ENCODE measurements at regions not wholly inside any gene's neighbourhood (a gene's known extent, or its start where the extent isn't known, plus 50 kb on each side); places are given as distances from the start of the nearest gene placed in this dataset.

- no peak for ATAC-seq
- TF ChIP-seq GLIS3 (CRISPR knock-in tag; IDR thresholded peaks at IDR 0.05) = no peak
Observed at GRCh38 chr5:68077349-68077894, 138.1 kb upstream of the PIK3R1 start.

DNA sequence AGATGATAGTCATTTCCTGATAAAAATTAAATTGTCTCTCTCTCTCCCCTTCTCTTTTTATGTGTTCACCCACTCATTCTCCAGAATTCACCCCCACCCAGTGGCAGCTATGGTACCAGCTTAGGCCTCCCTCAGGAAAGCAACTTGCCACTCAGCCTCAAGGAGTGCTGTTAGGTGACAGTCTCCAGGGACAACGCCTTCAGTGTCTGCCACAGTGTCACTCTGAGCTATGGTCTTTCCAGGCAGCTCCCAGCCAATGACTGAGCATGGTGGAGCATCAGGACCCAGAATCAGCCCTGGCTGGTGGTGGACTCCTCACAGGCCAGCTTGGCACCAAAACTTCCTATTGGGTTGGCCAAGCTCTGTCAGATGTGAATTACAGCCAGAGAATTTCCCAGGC lies 140.9 kb upstream of the PIK3R1 start:
- no peak for ATAC-seq
- no peak for TF ChIP-seq ZFP3 (CRISPR knock-in tag; IDR thresholded peaks at IDR 0.05)
- TF ChIP-seq ESRRG (CRISPR knock-in tag; IDR thresholded peaks at IDR 0.05) = no peak
- no peak for TF ChIP-seq TCF4 (CRISPR knock-in tag; IDR thresholded peaks at IDR 0.05; ENCODE audit: borderline replicate concordance)
- TF ChIP-seq GLIS3 (CRISPR knock-in tag; IDR thresholded peaks at IDR 0.05) = no peak
- no peak for TF ChIP-seq ZNF565 (CRISPR knock-in tag; conservative IDR thresholded peaks at IDR 0.05; ENCODE audit: low read depth)
- TF ChIP-seq CSDC2 (CRISPR knock-in tag; IDR thresholded peaks at IDR 0.05) = no peak
- TF ChIP-seq RARB (CRISPR knock-in tag; IDR thresholded peaks at IDR 0.05) = no peak
- no peak for TF ChIP-seq PPARA (CRISPR knock-in tag; IDR thresholded peaks at IDR 0.05; ENCODE audit: borderline replicate concordance)
- TF ChIP-seq PATZ1 (CRISPR knock-in tag; IDR thresholded peaks at IDR 0.05; ENCODE audit: borderline replicate concordance) = no peak

DNA sequence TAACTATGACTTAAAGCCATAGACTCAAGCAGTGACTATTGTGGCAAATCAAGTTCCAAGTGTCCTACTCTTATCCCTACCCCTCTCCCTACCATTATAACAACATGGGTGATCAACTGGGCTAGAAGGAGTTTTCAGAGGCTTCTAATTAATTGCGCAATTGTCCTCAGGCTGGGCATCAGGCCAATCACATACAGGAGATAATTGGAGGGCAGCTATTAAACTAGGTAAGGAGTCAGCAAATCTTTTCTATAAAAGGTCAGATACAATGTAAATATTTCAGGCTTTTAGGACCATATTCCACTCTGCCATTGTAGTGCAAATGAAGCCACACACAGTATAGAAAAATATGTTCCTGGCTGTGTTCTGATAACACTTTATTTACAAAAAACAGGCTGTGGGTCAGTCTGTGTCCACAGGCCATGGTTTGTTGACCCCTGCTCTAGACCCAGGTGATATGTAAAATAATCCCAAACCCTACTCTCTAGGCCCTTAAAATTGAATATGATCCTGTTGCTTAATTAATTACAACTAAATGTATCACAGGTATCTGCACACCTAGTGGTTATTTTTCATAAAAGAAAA lies 141.4 kb upstream of the PIK3R1 start:
- no peak for TF ChIP-seq ISL1 (CRISPR knock-in tag; IDR thresholded peaks at IDR 0.05)
- TF ChIP-seq ZNF8 (CRISPR knock-in tag; IDR thresholded peaks at IDR 0.05) = no peak
- no peak for TF ChIP-seq ZNF70 (CRISPR knock-in tag; IDR thresholded peaks at IDR 0.05)
- TF ChIP-seq GLIS3 (CRISPR knock-in tag; IDR thresholded peaks at IDR 0.05) = no peak
- TF ChIP-seq POU6F1 (CRISPR knock-in tag; IDR thresholded peaks at IDR 0.05; ENCODE audit: borderline replicate concordance, low read depth) = no peak
- no peak for TF ChIP-seq ZFP3 (CRISPR knock-in tag; IDR thresholded peaks at IDR 0.05)
- no peak for TF ChIP-seq RARB (CRISPR knock-in tag; IDR thresholded peaks at IDR 0.05)
- no peak for TF ChIP-seq TSHZ2 (CRISPR knock-in tag; IDR thresholded peaks at IDR 0.05)
- no peak for TF ChIP-seq ARNTL (CRISPR knock-in tag; IDR thresholded peaks at IDR 0.05; ENCODE audit: borderline replicate concordance, low read depth)
- TF ChIP-seq PPARA (CRISPR knock-in tag; IDR thresholded peaks at IDR 0.05; ENCODE audit: borderline replicate concordance) = no peak
- TF ChIP-seq ZFP30 (CRISPR knock-in tag; IDR thresholded peaks at IDR 0.05) = no peak
- TF ChIP-seq BACH2 (CRISPR knock-in tag; IDR thresholded peaks at IDR 0.05; ENCODE audit: borderline replicate concordance) = no peak
- no peak for TF ChIP-seq PATZ1 (CRISPR knock-in tag; IDR thresholded peaks at IDR 0.05; ENCODE audit: borderline replicate concordance)
- TF ChIP-seq TOX (CRISPR knock-in tag; IDR thresholded peaks at IDR 0.05; ENCODE audit: borderline replicate concordance) = no peak
- TF ChIP-seq ZC3H10 (CRISPR knock-in tag; IDR thresholded peaks at IDR 0.05) = no peak
- TF ChIP-seq, protein P1, sequence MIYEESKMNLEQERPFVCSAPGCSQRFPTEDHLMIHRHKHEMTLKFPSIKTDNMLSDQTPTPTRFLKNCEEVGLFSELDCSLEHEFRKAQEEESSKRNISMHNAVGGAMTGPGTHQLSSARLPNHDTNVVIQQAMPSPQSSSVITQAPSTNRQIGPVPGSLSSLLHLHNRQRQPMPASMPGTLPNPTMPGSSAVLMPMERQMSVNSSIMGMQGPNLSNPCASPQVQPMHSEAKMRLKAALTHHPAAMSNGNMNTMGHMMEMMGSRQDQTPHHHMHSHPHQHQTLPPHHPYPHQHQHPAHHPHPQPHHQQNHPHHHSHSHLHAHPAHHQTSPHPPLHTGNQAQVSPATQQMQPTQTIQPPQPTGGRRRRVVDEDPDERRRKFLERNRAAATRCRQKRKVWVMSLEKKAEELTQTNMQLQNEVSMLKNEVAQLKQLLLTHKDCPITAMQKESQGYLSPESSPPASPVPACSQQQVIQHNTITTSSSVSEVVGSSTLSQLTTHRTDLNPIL (CRISPR knock-in tag; IDR thresholded peaks at IDR 0.05; ENCODE audit: low read depth) = no peak
- no peak for TF ChIP-seq SNAI2 (CRISPR knock-in tag; IDR thresholded peaks at IDR 0.05)
- no peak for TF ChIP-seq TCF4 (CRISPR knock-in tag; IDR thresholded peaks at IDR 0.05; ENCODE audit: borderline replicate concordance)
- TF ChIP-seq, protein P2, sequence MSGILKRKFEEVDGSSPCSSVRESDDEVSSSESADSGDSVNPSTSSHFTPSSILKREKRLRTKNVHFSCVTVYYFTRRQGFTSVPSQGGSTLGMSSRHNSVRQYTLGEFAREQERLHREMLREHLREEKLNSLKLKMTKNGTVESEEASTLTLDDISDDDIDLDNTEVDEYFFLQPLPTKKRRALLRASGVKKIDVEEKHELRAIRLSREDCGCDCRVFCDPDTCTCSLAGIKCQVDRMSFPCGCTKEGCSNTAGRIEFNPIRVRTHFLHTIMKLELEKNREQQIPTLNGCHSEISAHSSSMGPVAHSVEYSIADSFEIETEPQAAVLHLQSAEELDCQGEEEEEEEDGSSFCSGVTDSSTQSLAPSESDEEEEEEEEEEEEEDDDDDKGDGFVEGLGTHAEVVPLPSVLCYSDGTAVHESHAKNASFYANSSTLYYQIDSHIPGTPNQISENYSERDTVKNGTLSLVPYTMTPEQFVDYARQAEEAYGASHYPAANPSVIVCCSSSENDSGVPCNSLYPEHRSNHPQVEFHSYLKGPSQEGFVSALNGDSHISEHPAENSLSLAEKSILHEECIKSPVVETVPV (CRISPR knock-in tag; IDR thresholded peaks at IDR 0.05) = no peak
- ATAC-seq = no peak

All from SK-N-SH treated with all-trans-retinoic acid at 6 μM for 48 hours (cell line).